ENCODE measurements at regions not wholly inside any gene's neighbourhood (a gene's known extent, or its start where the extent isn't known, plus 50 kb on each side); places are given as distances from the start of the nearest gene placed in this dataset.

DNA sequence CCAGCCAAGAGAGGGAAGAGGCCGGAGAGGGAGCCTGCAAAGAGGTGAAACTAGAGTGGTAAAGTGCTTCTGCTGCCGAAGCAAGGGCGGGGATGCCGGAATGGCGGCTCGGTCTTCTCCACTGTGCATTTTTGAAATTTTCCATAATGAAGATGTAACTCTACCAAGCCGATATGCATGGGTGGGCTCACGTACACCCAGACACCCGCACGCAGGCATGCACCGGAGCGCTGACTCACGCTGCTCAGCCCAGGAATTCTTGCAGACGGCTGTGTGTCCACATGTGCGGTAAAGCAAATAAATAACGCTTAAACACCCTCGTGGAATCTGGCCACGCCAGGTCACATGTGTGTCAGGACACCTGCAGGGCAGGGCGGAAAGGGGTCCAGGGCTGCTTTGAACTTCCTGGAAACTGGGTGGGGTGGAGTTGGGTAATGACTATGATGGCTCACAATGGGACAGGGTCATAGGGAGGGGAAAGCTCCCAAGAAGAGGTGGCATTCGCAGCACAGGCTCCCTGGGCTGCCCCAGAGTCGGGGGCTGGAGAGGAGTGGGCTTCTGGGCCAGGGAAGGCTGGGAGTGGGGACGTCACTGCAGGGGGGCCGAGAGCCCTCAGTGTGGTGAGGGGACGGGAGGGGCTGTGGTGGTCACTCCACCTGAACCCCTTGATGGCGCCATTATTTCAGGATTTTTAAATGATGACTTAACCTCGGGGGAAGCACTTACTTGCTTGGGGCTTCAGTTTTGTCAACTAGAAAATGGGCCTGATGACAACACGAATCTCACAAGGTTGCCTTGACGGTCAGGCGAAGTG is 265.5 kb downstream of the PARN start (continued):
- TF ChIP-seq ZNF699 (CRISPR knock-in tag; IDR thresholded peaks at IDR 0.05; ENCODE audit: insufficient replicate concordance) (no peak), SLC30A9 (CRISPR knock-in tag; IDR thresholded peaks at IDR 0.05) (no peak), RAD51 (IDR thresholded peaks at IDR 0.05; ENCODE audit: borderline replicate concordance, low read depth) (no peak), ZNF696 (CRISPR knock-in tag; conservative IDR thresholded peaks at IDR 0.05) (no peak), EWSR1 (IDR thresholded peaks at IDR 0.05; ENCODE audit: borderline replicate concordance, low read depth, partially characterized antibody) (no peak), POLR2AphosphoS2 (IDR thresholded peaks at IDR 0.05; ENCODE audit: low read length) (no peak), RAD21 (CRISPR knock-in tag; conservative IDR thresholded peaks at IDR 0.05 in 1 of 2, IDR thresholded peaks at IDR 0.05 in 1 of 2) (peak in 1 of 2 experiments; percentile 43; a peak in 2 of 4 replicates), ZNF175 (CRISPR knock-in tag; IDR thresholded peaks at IDR 0.05; ENCODE audit: low read depth) (no peak), KAT7 (CRISPR knock-in tag; IDR thresholded peaks at IDR 0.05; ENCODE audit: borderline replicate concordance) (no peak), HDAC1 (IDR thresholded peaks at IDR 0.05) (0 out of 4 replicates have a peak, but pooled peaks of 1 of the 2 experiments have one; percentile 39), FUS (optimal IDR thresholded peaks at IDR 0.05; ENCODE audit: low read depth, low read length) (no peak), POLR2G (IDR thresholded peaks at IDR 0.05; ENCODE audit: low read depth, low read length) (no peak), HMG20A (CRISPR knock-in tag; conservative IDR thresholded peaks at IDR 0.05) (no peak)
- TF ChIP-seq, protein P1, sequence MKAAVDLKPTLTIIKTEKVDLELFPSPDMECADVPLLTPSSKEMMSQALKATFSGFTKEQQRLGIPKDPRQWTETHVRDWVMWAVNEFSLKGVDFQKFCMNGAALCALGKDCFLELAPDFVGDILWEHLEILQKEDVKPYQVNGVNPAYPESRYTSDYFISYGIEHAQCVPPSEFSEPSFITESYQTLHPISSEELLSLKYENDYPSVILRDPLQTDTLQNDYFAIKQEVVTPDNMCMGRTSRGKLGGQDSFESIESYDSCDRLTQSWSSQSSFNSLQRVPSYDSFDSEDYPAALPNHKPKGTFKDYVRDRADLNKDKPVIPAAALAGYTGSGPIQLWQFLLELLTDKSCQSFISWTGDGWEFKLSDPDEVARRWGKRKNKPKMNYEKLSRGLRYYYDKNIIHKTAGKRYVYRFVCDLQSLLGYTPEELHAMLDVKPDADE (conservative IDR thresholded peaks at IDR 0.05; ENCODE audit: control insufficient read depth, low read depth, low read length) = no peak
- TF ChIP-seq, protein P2, sequence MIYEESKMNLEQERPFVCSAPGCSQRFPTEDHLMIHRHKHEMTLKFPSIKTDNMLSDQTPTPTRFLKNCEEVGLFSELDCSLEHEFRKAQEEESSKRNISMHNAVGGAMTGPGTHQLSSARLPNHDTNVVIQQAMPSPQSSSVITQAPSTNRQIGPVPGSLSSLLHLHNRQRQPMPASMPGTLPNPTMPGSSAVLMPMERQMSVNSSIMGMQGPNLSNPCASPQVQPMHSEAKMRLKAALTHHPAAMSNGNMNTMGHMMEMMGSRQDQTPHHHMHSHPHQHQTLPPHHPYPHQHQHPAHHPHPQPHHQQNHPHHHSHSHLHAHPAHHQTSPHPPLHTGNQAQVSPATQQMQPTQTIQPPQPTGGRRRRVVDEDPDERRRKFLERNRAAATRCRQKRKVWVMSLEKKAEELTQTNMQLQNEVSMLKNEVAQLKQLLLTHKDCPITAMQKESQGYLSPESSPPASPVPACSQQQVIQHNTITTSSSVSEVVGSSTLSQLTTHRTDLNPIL (CRISPR knock-in tag; IDR thresholded peaks at IDR 0.05) = no peak
- TF ChIP-seq, protein P3, sequence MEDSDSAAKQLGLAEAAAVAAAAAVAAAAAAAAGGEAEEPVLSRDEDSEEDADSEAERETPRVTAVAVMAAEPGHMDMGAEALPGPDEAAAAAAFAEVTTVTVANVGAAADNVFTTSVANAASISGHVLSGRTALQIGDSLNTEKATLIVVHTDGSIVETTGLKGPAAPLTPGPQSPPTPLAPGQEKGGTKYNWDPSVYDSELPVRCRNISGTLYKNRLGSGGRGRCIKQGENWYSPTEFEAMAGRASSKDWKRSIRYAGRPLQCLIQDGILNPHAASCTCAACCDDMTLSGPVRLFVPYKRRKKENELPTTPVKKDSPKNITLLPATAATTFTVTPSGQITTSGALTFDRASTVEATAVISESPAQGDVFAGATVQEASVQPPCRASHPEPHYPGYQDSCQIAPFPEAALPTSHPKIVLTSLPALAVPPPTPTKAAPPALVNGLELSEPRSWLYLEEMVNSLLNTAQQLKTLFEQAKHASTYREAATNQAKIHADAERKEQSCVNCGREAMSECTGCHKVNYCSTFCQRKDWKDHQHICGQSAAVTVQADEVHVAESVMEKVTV (CRISPR knock-in tag; IDR thresholded peaks at IDR 0.05) = no peak
- TF ChIP-seq, protein P4, sequence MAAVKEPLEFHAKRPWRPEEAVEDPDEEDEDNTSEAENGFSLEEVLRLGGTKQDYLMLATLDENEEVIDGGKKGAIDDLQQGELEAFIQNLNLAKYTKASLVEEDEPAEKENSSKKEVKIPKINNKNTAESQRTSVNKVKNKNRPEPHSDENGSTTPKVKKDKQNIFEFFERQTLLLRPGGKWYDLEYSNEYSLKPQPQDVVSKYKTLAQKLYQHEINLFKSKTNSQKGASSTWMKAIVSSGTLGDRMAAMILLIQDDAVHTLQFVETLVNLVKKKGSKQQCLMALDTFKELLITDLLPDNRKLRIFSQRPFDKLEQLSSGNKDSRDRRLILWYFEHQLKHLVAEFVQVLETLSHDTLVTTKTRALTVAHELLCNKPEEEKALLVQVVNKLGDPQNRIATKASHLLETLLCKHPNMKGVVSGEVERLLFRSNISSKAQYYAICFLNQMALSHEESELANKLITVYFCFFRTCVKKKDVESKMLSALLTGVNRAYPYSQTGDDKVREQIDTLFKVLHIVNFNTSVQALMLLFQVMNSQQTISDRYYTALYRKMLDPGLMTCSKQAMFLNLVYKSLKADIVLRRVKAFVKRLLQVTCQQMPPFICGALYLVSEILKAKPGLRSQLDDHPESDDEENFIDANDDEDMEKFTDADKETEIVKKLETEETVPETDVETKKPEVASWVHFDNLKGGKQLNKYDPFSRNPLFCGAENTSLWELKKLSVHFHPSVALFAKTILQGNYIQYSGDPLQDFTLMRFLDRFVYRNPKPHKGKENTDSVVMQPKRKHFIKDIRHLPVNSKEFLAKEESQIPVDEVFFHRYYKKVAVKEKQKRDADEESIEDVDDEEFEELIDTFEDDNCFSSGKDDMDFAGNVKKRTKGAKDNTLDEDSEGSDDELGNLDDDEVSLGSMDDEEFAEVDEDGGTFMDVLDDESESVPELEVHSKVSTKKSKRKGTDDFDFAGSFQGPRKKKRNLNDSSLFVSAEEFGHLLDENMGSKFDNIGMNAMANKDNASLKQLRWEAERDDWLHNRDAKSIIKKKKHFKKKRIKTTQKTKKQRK (IDR thresholded peaks at IDR 0.05; ENCODE audit: borderline replicate concordance, low read depth, low read length) = no peak
